ENCODE measurements at regions not wholly inside any gene's neighbourhood (a gene's known extent, or its start where the extent isn't known, plus 50 kb on each side); places are given as distances from the start of the nearest gene placed in this dataset.

GRCh38 chr10:113453351-113453750 lies 99.5 kb upstream of the HABP2 start:
- peaks cover 8% of the 10 kb centered on the region for H3K9me3 Mint-ChIP-seq
- H3K27me3 Mint-ChIP-seq (ENCODE audit: insufficient read depth), result peaks cover 25% of the 10 kb centered on the region
- no peaks in the 10 kb centered on the region for H3K36me3 ChIP-seq (ENCODE audit: control insufficient read depth, insufficient read depth, low read length)
- H3K9me3 ChIP-seq (ENCODE audit: control insufficient read depth, low read length), result peaks cover 13% of the 10 kb centered on the region
- H3K27me3 ChIP-seq (ENCODE audit: control insufficient read depth, insufficient read depth, low read length, poor library complexity, severe bottlenecking), result peaks cover 23% of the 10 kb centered on the region
- no peaks in the 10 kb centered on the region for H3K36me3 Mint-ChIP-seq (ENCODE audit: low read depth)
- no peak overlapping the region for H3K27ac ChIP-seq (ENCODE audit: low read depth, low read length)
- no peak for TF ChIP-seq CTCF (conservative IDR thresholded peaks at IDR 0.05)
- H3K9ac ChIP-seq (ENCODE audit: extremely low read depth, low read length, poor library complexity, severe bottlenecking), result no peak overlapping the region
- 91 to 93% methylated on average over 5 to 6 of the region's 6 CpGs for WGBS, 2 experiments (ENCODE audit: insufficient coverage in 1 of 2, insufficient read length in 1 of 2)
- H3K4me3 Mint-ChIP-seq, result no peak overlapping the region
- no peak overlapping the region for H3K27ac Mint-ChIP-seq
- H3K4me3 ChIP-seq (ENCODE audit: low read length), result no peak overlapping the region
- H3K4me1 ChIP-seq (ENCODE audit: control insufficient read depth, insufficient read depth, low read length), result peaks cover 3% of the 10 kb centered on the region
- peaks cover 7% of the 10 kb centered on the region for H3K4me1 Mint-ChIP-seq
- no peak for DNase-seq

- Mint-ChIP-seq H3K27me3 (ENCODE audit: insufficient read depth) (peaks cover 20% of the 10 kb centered on the region), H3K4me1 (peaks cover 10% of the 10 kb centered on the region), H3K9me3 (peaks cover 8% of the 10 kb centered on the region), H3K27ac (no peak overlapping the region), H3K4me3 (no peak overlapping the region), H3K36me3 (ENCODE audit: low read depth) (no peaks in the 10 kb centered on the region)
- TF ChIP-seq CTCF (conservative IDR thresholded peaks at IDR 0.05), result peak; percentile 95
- Histone ChIP-seq H3K27me3 (ENCODE audit: control insufficient read depth, insufficient read depth, low read length, poor library complexity, severe bottlenecking) (peaks cover 15% of the 10 kb centered on the region), H3K9me3 (ENCODE audit: control insufficient read depth, low read length) (peaks cover 13% of the 10 kb centered on the region), H3K4me3 (ENCODE audit: low read length) (no peak overlapping the region), H3K27ac (ENCODE audit: low read depth, low read length) (no peak overlapping the region), H3K36me3 (ENCODE audit: control insufficient read depth, insufficient read depth, low read length) (no peaks in the 10 kb centered on the region), H3K9ac (ENCODE audit: extremely low read depth, low read length, poor library complexity, severe bottlenecking) (no peak overlapping the region), H3K4me1 (ENCODE audit: control insufficient read depth, insufficient read depth, low read length) (peaks cover 3% of the 10 kb centered on the region)
- 23 to 32% methylated on average over 12 to 15 of the region's 15 CpGs for WGBS, 2 experiments (ENCODE audit: insufficient coverage in 1 of 2, insufficient read length in 1 of 2)
- DNase-seq, result peak; percentile 91
Measured at GRCh38 chr10:113454341-113455061, 98.4 kb upstream of the HABP2 start.

GRCh38 chr10:113455947-113456346 lies 96.9 kb upstream of the HABP2 start:
- peaks cover 14% of the 10 kb centered on the region for H3K27me3 Mint-ChIP-seq (ENCODE audit: insufficient read depth)

More at GRCh38 chr10:113455947-113456346, 96.9 kb upstream of the HABP2 start:
- Histone ChIP-seq H3K9ac (ENCODE audit: extremely low read depth, low read length, poor library complexity, severe bottlenecking) (no peak overlapping the region), H3K36me3 (ENCODE audit: control insufficient read depth, insufficient read depth, low read length) (no peaks in the 10 kb centered on the region), H3K4me1 (ENCODE audit: control insufficient read depth, insufficient read depth, low read length) (peaks cover 6% of the 10 kb centered on the region), H3K9me3 (ENCODE audit: control insufficient read depth, low read length) (peaks cover 13% of the 10 kb centered on the region), H3K27me3 (ENCODE audit: control insufficient read depth, insufficient read depth, low read length, poor library complexity, severe bottlenecking) (peaks cover 11% of the 10 kb centered on the region), H3K4me3 (ENCODE audit: low read length) (no peak overlapping the region), H3K27ac (ENCODE audit: low read depth, low read length) (no peak overlapping the region)
- peaks cover 17% of the 10 kb centered on the region for H3K4me1 Mint-ChIP-seq
- TF ChIP-seq CTCF (conservative IDR thresholded peaks at IDR 0.05), result no peak
- peaks cover 8% of the 10 kb centered on the region for H3K9me3 Mint-ChIP-seq
- DNase-seq, result no peak
- WGBS, 2 experiments (ENCODE audit: insufficient coverage in 1 of 2, insufficient read length in 1 of 2), result 69 to 82% methylated on average over 2 to 3 of the region's 3 CpGs
- H3K36me3 Mint-ChIP-seq (ENCODE audit: low read depth), result no peaks in the 10 kb centered on the region
- H3K4me3 Mint-ChIP-seq, result no peak overlapping the region
- no peak overlapping the region for H3K27ac Mint-ChIP-seq
